Vagina (tissue), 2 donors: ENCODE measurements at regions not wholly inside any gene's neighbourhood (a gene's known extent, or its start where the extent isn't known, plus 50 kb on each side); places are given as distances from the start of the nearest gene placed in this dataset.
"Not testable (repeated sequence)": the region's sequence is repeated elsewhere in the genome, so short reads cannot be mapped to it uniquely, and the experiment has no call there.

Source experiments
- DNase-seq, 2 donors: peaks; one replicate each; pipeline ENCODE4 v3.0.0-alpha.2; 2017; ENCODE audit errors: extremely low spot score in 2 of 2
- H3K27ac ChIP-seq: fragments of 200-600 bp; sonication (generic); one replicate; pipeline ENCODE4 v1.5.1; 2019
- H3K27me3 ChIP-seq: fragments of 200-600 bp; sonication (generic); one replicate; pipeline ENCODE4 v1.5.1; 2019
- H3K36me3 ChIP-seq, 2 donors: fragments of 200-600 bp; sonication (generic); one replicate each; pipeline ENCODE4 v1.5.1; 2017 to 2019
- H3K4me1 ChIP-seq: fragments of 200-600 bp; sonication (generic); one replicate; pipeline ENCODE4 v1.5.1; 2019
- H3K4me3 ChIP-seq, 2 donors: fragments of 200-600 bp; sonication (generic); 1 replicate in 1 of 2; 2 replicates in 1 of 2; pipeline ENCODE4 v1.5.1; 2016 to 2019
- H3K9me3 ChIP-seq: fragments of 200-600 bp; sonication (generic); one replicate; pipeline ENCODE4 v1.5.1; 2019
- POLR2A ChIP-seq, 2 donors: fragments of 450-650 bp; IDR thresholded peaks; one replicate each; pipeline ENCODE4 v1.6.1; 2017; ENCODE audit warnings: antibody characterized with exemption in 2 of 2, mild to moderate bottlenecking in 2 of 2, moderate library complexity in 2 of 2
- POLR2AphosphoS5 ChIP-seq, 2 donors: sonication (generic); formaldehyde crosslinking; IDR thresholded peaks; one replicate each; pipeline ENCODE4 v1.9.0; 2017; ENCODE audit warnings: antibody characterized with exemption in 2 of 2, mild to moderate bottlenecking in 2 of 2, low read depth in 1 of 2; ENCODE audit not compliant: insufficient read depth in 1 of 2
- intact Hi-C: fragments of 100-400 bp; cut with DNase I; formaldehyde crosslinking; loops from one replicate; pipeline ENCODE4 v1.15.1; 2023
- TF ChIP-seq, protein P1 (sequence below), 3 experiments: fragments of 450-650 bp in 2 of 3; fragments of 200-600 bp in 1 of 3; sonication (generic) in 1 of 3; IDR thresholded peaks; one replicate each; pipeline ENCODE4 v1.5.1; 2017 to 2019; ENCODE audit warnings: antibody characterized with exemption in 3 of 3, mild to moderate bottlenecking in 2 of 3, moderate library complexity in 2 of 3

- H3K4me1 ChIP-seq = no peaks in the 10 kb centered on the region
- intact Hi-C loops = no loop called here
- H3K36me3 ChIP-seq = no peaks in the 10 kb centered on the region
- no peaks in the 10 kb centered on the region for H3K27me3 ChIP-seq
- TF ChIP-seq POLR2AphosphoS5 (IDR thresholded peaks at IDR 0.05; ENCODE audit: insufficient read depth in 1 of 2, low read depth in 1 of 2) = no peak
- TF ChIP-seq, protein P1, sequence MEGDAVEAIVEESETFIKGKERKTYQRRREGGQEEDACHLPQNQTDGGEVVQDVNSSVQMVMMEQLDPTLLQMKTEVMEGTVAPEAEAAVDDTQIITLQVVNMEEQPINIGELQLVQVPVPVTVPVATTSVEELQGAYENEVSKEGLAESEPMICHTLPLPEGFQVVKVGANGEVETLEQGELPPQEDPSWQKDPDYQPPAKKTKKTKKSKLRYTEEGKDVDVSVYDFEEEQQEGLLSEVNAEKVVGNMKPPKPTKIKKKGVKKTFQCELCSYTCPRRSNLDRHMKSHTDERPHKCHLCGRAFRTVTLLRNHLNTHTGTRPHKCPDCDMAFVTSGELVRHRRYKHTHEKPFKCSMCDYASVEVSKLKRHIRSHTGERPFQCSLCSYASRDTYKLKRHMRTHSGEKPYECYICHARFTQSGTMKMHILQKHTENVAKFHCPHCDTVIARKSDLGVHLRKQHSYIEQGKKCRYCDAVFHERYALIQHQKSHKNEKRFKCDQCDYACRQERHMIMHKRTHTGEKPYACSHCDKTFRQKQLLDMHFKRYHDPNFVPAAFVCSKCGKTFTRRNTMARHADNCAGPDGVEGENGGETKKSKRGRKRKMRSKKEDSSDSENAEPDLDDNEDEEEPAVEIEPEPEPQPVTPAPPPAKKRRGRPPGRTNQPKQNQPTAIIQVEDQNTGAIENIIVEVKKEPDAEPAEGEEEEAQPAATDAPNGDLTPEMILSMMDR (IDR thresholded peaks at IDR 0.05) = no peak
- TF ChIP-seq POLR2A (IDR thresholded peaks at IDR 0.05) = no peak
- DNase-seq = no peak
- H3K9me3 ChIP-seq = no peaks in the 10 kb centered on the region
- H3K27ac ChIP-seq = no peak overlapping the region
- no peak overlapping the region for H3K4me3 ChIP-seq
Measured at GRCh38 chr6:776951-777350, 84.0 kb upstream of the EXOC2 start.

DNA sequence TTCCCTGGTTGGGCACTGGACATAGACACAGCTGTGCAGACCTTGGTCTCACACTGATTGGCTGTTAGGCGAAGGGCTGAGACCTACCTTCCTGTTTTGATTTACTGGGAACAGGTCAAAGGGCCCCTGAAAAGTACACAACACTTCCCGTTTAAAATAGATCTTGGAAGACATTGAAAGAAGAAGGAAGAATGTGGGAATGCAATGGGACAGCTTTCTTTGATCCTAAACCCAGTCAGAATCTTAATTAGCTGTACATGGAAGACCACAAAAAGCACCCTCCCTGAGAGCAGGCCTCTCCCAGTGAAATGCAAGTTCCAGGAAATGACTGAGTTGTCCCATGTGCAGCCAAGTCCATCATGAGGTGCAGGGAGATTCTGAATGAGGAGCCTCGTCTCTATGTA, 83.6 kb upstream of the EXOC2 start:
- intact Hi-C loops = no loop called here
- H3K27me3 ChIP-seq = no peaks in the 10 kb centered on the region
- no peak for TF ChIP-seq POLR2A (IDR thresholded peaks at IDR 0.05)
- no peak for TF ChIP-seq POLR2AphosphoS5 (IDR thresholded peaks at IDR 0.05; ENCODE audit: insufficient read depth in 1 of 2, low read depth in 1 of 2)
- TF ChIP-seq, protein P1 (IDR thresholded peaks at IDR 0.05) = no peak
- H3K27ac ChIP-seq = no peak overlapping the region
- DNase-seq = no peak
- H3K4me1 ChIP-seq = no peaks in the 10 kb centered on the region
- no peak overlapping the region for H3K4me3 ChIP-seq
- H3K36me3 ChIP-seq = no peaks in the 10 kb centered on the region
- H3K9me3 ChIP-seq = no peaks in the 10 kb centered on the region

GRCh38 chr6:775863-776262, 82.9 kb upstream of the EXOC2 start:
- no peaks in the 10 kb centered on the region for H3K36me3 ChIP-seq
- intact Hi-C loops = no loop called here
- H3K27ac ChIP-seq = no peak overlapping the region
- no peaks in the 10 kb centered on the region for H3K4me1 ChIP-seq
- DNase-seq = no peak
- H3K27me3 ChIP-seq = no peaks in the 10 kb centered on the region
- H3K9me3 ChIP-seq = no peaks in the 10 kb centered on the region
- TF ChIP-seq POLR2AphosphoS5 (IDR thresholded peaks at IDR 0.05; ENCODE audit: insufficient read depth in 1 of 2, low read depth in 1 of 2) = no peak
- no peak for TF ChIP-seq POLR2A (IDR thresholded peaks at IDR 0.05)
- TF ChIP-seq, protein P1 (IDR thresholded peaks at IDR 0.05) = no peak
- no peak overlapping the region for H3K4me3 ChIP-seq

GRCh38 chr6:771683-772082, 78.7 kb upstream of the EXOC2 start:
- H3K4me1 ChIP-seq, H3K4me3 ChIP-seq, H3K9me3 ChIP-seq, H3K27me3 ChIP-seq, H3K27ac ChIP-seq, H3K36me3 ChIP-seq, intact Hi-C loops, DNase-seq: not testable (repeated sequence)

GRCh38 chr6:767755-768512, 75.0 kb upstream of the EXOC2 start:
- Histone ChIP-seq H3K9me3 (no peaks in the 10 kb centered on the region), H3K4me3 (no peak overlapping the region), H3K27ac (no peak overlapping the region), H3K27me3 (no peaks in the 10 kb centered on the region), H3K36me3 (no peaks in the 10 kb centered on the region), H3K4me1 (no peaks in the 10 kb centered on the region)
- TF ChIP-seq POLR2AphosphoS5 (IDR thresholded peaks at IDR 0.05; ENCODE audit: insufficient read depth in 1 of 2, low read depth in 1 of 2) (no peak), POLR2A (IDR thresholded peaks at IDR 0.05) (no peak)
- TF ChIP-seq, protein P1 (IDR thresholded peaks at IDR 0.05) = no peak
- intact Hi-C loops = no loop called here
- DNase-seq = no peak
